HTR-8/SVneo (cell line): ENCODE measurements at regions not wholly inside any gene's neighbourhood (a gene's known extent, or its start where the extent isn't known, plus 50 kb on each side); places are given as distances from the start of the nearest gene placed in this dataset.
"Not testable (repeated sequence)": the region's sequence is repeated elsewhere in the genome, so short reads cannot be mapped to it uniquely, and the experiment has no call there.

ENCODE experiments used
- DNase-seq: peaks from one replicate; pipeline ENCODE4 v3.0.0; 2011; ENCODE audit warnings: low spot score, mixed read lengths; ENCODE audit not compliant: insufficient read length
- FAIRE-seq: peaks from 2 replicates; lab custom pipeline; 2011; peaks lifted over from hg19 to GRCh38; lab: Jason Lieb, UNC

- no peak for FAIRE-seq
- DNase-seq, result no peak
Measured at GRCh38 chr4:138113819-138114400, 128.2 kb downstream of the SLC7A11 start.

GRCh38 chr4:138112890-138113289 is 129.3 kb downstream of the SLC7A11 start:
- FAIRE-seq, result not testable (repeated sequence)

GRCh38 chr4:138112389-138112788 is 129.8 kb downstream of the SLC7A11 start:
- DNase-seq (no peak), FAIRE-seq (no peak)

More at GRCh38 chr4:138112890-138113289, 129.3 kb downstream of the SLC7A11 start:
- DNase-seq, result not testable (repeated sequence)

GRCh38 chr4:138111462-138112000 is 130.6 kb downstream of the SLC7A11 start:
- no peak for DNase-seq
- no peak for FAIRE-seq

GRCh38 chr4:138110815-138111214 is 131.3 kb downstream of the SLC7A11 start:
- FAIRE-seq (no peak), DNase-seq (no peak)

- FAIRE-seq (no peak), DNase-seq (no peak)
Measured at GRCh38 chr4:138107023-138107422, 135.1 kb downstream of the SLC7A11 start.

GRCh38 chr4:138105331-138105730 is 136.8 kb downstream of the SLC7A11 start:
- no peak for DNase-seq
- no peak for FAIRE-seq

- no peak for FAIRE-seq
- DNase-seq, result no peak
Measured at GRCh38 chr4:138104284-138104680, 137.9 kb downstream of the SLC7A11 start.

GRCh38 chr4:138103597-138104283 is 138.4 kb downstream of the SLC7A11 start:
- no peak for DNase-seq
- no peak for FAIRE-seq

- no peak for FAIRE-seq
Measured at GRCh38 chr4:138099385-138099784, 142.8 kb downstream of the SLC7A11 start.

GRCh38 chr4:138097912-138098600 is 144.1 kb downstream of the SLC7A11 start:
- FAIRE-seq (no peak), DNase-seq (no peak)

More at GRCh38 chr4:138099385-138099784, 142.8 kb downstream of the SLC7A11 start:
- DNase-seq, result no peak

- FAIRE-seq (no peak), DNase-seq (no peak)
Measured at GRCh38 chr4:138096384-138097062, 145.6 kb downstream of the SLC7A11 start.

GRCh38 chr4:138095378-138095777 is 146.8 kb downstream of the SLC7A11 start:
- DNase-seq, result no peak
- FAIRE-seq, result no peak

GRCh38 chr4:138092060-138092459 is 150.1 kb downstream of the SLC7A11 start:
- DNase-seq, result no peak
- FAIRE-seq, result no peak

- no peak for DNase-seq
Measured at GRCh38 chr4:138090918-138091676, 151.1 kb downstream of the SLC7A11 start.

GRCh38 chr4:138090150-138090917 is 151.8 kb downstream of the SLC7A11 start:
- FAIRE-seq (no peak), DNase-seq (peak; percentile 80)

More at GRCh38 chr4:138090918-138091676, 151.1 kb downstream of the SLC7A11 start:
- FAIRE-seq, result no peak

- FAIRE-seq, result no peak
Measured at GRCh38 chr4:138088449-138089208, 153.5 kb downstream of the SLC7A11 start.

GRCh38 chr4:138087066-138087719 is 155.0 kb downstream of the SLC7A11 start:
- FAIRE-seq, result no peak
- no peak for DNase-seq

More at GRCh38 chr4:138088449-138089208, 153.5 kb downstream of the SLC7A11 start:
- no peak for DNase-seq
